NOMO-1 treated with DMSO at 0.1 percent for 48 hours (cell line): ENCODE measurements at regions not wholly inside any gene's neighbourhood (a gene's known extent, or its start where the extent isn't known, plus 50 kb on each side); places are given as distances from the start of the nearest gene placed in this dataset.
A peak's percentile ranks its signal among the peaks of the same experiment; 100 is the strongest.
"Not testable (repeated sequence)": the region's sequence is repeated elsewhere in the genome, so short reads cannot be mapped to it uniquely, and the experiment has no call there.

Experiments
- DNase-seq: peaks from one replicate; lab custom pipeline; 2025; ENCODE audit not compliant: unreplicated experiment; lab: John Stamatoyannopoulos, UW

DNA sequence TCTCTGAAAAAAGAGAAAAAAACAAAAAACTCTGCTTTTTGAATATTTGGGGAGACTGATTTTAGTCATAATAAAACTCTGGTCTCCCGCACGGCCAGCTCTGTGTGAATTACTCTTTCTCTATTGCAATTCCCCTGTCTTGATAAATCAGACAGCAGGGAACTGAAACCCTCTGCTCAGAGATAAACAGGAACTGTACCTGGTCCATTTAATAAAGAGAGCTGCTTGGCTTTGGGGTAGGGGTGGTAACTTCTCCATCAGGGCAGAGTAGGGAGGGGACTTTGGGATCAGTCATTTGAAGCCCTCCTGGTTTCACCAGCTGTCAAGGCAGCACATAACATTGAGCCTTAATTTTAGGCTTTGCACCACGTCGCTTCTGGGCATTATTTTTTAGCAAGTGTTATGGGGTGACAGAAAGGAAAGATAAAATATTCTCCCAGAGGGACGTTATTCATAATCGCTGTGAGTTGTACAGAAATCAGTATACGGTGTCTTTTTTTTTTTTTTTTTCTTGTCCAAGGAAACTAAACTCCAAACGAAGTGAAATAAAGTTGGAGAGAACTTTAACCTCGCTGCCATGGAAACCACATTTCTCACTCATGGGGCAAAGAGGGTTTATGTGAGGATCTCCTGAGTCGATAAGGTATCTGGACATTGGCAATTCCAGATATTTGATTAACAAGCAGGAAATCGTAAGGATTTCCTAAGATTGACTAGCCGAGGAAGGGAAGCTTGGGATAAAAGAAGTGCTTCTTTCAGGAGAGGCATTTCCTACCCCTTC, 99.0 kb upstream of the MRI1 start:
- peak; percentile 74 for DNase-seq

DNA sequence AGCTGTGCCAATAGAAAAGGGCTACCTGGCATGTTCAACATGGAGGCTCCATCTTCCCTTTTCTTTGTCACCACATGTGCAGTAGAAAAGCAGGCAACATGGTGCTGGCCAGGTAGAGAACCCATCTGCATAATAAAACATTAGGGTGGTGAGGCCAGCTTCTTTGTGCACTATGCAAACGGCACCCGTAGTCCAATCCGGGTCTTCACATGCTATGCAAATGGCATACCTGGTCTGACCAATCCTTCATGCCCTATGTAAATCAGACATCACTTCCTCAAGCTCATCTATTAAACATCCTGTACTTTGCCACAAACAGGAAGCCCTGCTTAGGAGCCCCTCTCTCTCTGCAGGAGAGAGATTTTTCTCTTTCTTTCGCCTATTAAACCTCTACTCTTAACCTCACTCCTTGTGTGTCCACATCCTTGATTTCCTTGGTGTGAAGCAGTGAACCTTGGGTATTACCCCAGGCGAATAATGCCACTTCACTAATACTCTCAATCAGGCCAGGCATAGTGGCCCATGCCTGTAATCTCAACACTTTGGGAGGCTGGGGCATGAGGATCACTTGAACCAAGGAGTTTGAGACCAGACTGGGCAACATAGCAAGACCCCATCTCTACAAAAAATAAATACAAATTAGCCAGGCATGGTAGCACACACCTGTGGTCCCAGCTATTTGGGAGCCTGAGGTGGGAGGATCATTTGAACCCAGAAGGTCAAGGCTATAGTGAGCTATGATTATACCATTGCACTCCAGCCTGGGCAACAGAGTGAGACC, 111.3 kb upstream of the MRI1 start:
- peak; percentile 37 for DNase-seq

DNA sequence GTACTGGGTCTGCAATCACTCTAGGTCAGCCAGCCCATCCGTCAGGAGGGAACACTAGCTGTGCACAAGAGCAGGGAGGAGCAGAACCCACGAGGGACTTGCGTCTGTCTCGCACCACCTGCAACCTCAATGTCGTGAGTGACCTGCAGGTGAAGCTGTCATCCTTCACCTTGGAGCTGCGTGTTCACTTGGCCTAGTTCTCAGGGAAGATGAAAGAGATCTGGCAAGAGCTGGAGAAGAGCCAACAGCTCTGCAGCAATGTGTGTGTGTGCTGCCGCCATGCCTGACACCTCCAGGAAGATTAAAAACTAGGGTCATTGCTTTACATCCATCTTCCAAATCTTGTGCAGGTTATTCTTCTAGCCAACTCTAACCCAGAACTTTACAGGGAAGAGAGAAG, 117.6 kb upstream of the MRI1 start:
- DNase-seq, result no peak

DNA sequence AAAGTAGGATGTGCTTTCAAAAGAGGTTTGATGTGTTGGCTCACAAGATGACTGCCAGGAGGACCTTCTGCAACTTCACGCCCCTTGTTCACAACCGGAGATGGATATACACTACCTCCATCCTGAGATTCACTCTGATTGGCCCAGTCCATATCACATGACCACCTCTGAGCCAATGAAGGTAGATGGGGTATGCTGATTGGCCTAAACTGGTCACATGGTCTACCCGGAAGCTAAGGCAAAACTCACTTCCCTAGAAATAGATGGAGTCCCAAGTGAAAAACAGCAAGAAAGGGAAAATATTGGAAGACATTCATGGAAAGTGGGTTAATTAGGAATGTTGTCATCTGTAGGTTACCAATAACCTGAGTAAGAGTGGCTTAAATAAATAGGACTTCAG, 119.7 kb upstream of the MRI1 start:
- no peak for DNase-seq

DNA sequence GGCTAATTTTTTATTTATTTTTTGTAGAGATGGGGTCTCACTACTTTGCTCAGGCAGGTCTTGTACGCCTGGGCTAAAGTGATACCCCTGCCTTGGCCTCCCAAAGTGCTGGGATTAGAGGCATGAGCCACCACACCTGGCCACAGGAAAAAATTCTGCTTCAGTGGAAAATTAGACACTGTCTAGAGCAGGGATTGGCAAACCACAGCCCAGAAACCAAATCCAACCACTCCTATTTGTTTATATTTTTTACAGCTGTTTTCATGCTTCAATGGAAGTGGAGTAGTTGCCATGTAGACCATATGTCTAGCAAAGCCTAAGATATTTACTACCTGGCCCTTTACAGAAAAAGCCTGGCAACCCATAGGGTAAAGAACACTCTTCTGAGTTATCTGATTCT, 123.7 kb upstream of the MRI1 start:
- DNase-seq, result no peak

DNA sequence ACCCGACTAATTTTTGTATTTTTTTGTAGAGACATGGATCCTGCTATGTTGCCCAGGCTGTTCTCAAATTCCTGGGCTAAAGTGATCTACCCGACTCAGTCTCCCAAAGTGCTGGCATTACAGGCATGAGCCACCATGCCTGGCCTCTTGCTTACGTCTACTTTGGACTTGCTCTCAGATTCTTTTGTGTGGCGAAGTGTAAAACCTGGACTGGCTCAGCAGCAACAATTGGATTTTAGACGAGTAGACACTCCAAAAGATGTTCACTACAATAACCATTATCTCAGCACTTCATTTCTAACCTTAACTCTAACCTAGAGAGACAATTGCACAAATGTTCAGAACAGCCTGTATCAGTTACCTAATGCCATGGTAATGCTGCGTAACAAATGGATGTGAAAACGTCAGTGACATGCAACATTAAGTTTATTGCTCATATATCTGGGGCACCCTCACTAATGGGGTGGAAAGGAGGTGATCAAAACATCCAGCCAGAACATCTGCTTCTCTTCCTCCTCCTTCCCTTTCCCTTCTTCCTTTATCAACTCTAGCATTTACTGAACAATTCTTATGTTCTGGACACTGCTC, 124.9 kb upstream of the MRI1 start:
- no peak for DNase-seq

DNA sequence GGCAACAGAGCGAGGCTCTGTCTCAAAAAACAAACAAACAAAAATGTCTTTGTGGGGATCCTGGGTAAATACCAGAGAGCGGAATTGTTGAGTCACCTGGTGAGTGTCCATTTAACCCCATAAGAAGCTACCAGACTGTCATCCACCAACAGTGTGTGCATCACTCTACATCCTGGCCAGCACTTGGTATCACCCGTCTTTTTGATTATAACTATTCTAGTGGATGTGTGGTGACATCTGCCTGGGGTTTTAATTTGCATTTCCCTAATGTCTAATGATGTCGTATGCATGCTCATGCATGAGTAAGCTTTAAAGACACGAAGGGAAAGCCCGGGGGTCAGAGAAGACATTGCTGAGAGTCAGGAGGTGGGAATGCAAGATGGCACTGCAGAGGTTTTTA, 126.7 kb upstream of the MRI1 start:
- DNase-seq, result no peak

DNA sequence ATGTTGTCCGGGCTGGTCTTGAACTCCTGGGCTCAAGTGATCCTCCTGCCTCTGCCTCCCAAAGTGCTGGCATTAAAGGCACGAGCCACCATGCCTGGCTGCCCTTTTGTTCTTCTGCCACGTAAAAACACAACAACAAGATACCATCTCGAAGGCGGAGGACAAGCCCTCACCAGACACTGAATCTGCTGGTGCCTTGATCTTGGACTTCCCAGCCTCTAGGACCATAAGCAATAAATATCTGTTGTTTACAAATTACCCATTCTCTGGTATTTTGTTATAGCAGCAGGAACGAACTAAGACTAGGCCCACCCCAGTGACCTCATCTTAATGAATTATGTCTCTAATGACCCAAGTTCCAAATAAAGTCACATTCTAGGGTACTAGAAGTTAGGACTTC, 128.4 kb upstream of the CACNA1A start:
- DNase-seq, result no peak

DNA sequence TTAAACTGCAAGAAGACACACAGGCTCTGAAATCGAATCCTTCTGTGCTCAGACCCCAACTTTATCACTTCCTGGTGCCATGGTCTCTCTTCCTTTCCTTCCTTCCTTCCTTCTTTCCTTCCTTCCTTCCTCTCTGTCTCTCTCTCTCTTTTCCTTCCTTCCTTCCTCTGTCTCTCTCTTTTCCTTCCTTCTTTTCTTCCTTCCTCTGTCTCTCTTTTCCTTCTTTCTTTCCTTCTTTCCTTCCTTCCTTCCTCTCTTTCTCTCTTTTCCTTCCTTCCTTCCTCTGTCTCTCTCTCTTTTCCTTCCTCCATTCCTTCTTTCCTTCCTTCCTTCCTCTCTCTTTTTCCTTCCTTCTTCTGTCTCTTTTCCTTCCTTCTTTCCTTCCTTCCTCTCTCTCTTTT, 127.2 kb upstream of the CACNA1A start:
- no peak for DNase-seq

DNA sequence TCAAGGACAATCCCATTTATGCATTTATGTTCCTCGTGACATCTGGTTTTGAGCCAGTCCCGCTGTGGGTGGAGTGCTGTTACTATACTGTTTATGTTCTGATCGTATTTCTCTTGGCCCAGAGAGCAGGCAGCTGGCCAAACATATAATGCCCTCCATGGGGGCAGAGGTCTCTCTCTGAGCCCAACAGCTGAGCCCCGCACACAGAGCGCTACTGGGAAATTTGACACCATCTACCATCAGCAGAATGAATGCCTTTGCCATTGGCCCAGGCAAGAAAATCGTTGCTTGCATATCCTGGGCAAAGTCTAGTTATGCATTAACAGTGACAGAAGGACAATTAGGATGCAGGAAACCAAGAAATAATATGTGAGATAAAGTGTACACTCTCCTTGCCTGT, 126.8 kb upstream of the CACNA1A start:
- no peak for DNase-seq

DNA sequence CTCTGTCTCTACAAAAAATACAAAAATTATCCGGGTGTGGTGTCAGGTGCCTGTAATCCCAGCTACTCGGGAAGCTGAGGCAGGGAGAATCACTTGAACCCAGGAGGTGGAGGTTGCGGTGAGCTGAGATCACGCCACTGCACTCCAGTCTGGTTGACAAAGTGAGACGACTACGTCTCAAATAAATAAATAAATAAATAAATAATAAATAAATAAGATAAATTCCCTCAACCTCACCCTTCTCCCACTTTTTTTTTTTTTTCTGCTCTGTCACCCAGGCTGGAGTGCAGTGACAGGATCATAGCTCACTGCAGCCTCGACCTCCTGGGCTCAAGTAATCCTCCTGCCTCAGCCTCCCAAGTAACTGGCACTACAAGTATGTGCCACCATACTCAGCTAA, 125.9 kb upstream of the CACNA1A start:
- not testable (repeated sequence) for DNase-seq

DNA sequence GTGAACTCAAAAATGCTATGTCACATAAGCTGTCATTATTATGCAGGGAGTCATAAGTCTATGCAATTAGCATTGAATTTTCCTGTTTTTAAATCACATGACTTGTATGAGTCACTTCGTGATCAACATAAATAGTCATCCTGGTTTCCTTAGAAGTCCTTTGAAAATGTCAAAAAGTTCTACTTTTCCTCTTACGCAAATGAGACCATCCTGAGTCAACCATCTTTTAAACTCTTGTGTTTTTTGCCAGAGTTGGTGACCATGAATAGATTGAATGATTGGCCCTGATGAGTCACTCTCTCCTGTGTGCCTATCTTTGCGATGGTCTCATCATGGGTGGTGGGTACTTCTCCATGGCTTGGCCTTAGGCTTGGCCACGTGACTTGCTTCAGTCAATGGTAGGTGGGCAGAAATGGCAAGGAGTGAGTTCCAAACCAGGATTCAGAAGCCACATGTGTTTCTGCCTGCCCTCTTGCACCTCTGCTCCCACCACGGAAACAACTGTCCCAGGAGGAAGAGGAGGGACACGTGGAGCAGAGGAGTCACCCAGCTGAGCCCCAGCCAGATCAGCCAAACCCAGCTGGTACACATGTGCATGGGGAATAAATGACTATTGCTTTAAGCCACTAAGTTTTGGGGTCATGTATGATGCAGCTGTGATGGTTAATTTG, 123.5 kb upstream of the CACNA1A start:
- DNase-seq, result no peak

DNA sequence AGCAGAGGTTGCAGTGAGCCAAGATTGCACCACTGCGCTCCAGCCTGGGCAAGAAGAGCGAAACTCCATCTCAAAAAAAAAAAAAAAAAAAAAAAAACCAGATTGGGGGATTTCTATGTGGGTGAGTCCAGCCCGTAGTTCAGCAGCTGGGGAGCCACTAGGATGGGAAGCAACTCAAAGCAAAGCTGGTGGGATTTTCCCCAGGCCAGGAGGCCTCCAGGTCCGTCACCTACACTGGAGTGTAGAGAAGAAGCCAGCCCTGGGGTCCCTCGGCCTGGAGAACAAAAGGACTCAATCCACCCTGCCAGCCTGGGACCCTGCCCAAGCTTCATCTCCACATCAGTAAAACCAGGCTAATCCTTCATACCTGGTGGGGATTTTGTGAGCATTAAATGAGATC, 121.3 kb upstream of the CACNA1A start:
- no peak for DNase-seq

DNA sequence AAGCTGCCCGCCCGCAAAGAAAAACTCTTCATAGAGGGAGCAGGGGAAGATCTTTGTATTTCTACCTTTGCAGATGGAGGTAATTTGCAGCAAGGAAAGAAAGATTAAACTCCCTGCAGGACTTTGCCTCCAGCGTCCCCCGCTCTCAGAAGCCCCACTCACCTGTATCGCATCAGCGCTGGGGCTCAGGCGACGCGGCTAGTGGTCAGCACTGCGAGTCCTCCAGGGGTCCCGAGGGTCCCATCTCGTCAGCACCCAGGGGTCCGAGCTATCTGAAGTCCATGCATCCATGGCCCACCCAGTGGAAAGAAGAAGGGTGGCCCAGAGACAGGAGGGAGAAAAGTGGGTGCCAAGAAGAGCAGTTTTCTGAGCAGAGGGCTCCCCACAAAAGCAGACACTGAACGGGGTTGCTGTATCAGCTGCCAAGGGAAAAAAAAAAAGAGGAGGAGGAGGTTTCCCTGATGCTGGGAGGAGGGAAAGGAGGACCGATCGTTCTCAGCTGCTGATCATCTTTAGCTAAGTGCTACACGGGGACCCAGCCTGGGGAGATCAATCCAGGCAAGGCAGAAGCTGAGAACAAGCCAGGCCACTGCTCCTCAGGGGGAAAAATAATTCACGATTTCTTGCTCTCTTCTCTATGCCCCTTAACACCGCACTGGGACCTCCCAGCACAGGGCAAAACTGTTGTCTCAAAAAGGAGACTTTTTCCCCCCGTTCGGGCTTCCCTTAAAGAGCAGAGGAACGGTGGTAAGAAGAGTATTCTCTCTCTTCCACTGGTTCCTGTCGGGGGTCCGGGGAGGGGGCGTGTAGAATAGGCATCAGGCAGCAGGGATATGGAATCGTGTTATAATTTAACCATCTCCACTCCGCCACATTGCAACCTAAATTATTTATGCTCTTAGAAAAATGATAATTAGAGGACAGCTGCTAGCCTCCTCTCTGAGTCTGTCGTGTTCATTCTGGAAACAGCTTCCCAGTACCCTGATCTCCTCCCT, 117.7 kb upstream of the CACNA1A start:
- DNase-seq, result no peak

DNA sequence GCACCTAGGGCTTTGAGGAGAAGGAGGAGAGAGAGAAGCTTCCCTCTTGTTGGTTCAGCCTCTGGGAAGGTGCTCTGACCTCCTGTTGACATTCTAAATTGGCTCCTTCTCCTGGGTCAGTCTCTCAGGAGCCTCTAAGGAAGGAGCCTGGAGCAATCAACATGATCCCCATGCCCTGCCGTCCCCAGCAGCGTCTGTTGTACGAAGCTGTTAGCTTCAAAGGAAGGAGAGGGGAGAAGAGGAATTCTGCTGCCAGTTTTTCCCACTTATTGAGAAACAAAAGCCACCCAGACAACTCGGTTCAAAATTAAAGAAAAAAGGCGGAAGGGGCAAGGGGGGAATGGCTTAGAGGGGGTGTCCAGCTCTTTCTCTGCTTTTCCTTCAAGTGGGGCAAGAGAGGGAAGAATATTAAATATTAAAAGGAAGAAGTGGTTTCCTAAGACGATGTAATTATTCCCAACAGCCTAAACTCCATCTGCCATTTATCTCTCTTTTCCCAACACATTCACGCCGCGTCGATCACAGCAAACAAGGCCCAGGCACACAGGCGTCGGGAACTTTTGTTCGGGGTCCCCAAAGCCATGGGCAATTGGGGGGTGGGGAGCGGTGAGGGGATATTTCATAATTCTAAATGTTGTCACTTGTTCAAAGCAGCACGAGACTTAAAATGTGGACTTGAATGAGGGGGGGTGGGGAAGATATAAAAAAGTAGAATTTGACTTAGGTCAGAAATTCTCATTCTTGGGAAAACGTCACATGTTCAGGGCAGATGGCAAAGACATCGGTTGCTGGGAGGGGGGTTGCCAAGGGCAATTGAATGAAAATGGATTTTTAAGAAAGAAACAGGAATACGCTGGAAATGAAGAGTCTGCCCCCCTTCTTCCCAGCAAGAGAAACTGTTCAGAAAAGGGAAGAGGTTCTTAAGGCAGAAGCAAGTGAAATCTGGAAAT, 116.8 kb upstream of the CACNA1A start:
- no peak for DNase-seq

DNA sequence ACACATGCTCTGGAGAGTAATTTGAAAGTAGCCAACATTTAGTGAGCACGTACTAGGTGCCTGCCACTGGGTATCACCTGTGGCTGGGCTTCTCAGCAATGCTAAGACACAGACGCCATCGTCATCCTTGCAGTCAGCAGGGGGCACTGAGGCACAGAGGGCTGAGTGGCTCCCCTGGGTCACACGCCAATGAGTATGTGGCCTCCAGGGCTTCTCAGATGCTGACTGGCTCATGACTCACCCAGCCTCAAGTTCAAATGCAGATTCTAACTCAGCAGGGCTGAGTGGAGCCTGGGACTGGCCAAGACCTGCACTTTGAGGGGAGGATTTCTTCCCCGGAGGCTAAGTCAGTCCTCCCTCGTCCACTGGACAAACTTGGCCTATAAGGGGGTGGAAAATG, 115.1 kb upstream of the CACNA1A start:
- no peak for DNase-seq

DNA sequence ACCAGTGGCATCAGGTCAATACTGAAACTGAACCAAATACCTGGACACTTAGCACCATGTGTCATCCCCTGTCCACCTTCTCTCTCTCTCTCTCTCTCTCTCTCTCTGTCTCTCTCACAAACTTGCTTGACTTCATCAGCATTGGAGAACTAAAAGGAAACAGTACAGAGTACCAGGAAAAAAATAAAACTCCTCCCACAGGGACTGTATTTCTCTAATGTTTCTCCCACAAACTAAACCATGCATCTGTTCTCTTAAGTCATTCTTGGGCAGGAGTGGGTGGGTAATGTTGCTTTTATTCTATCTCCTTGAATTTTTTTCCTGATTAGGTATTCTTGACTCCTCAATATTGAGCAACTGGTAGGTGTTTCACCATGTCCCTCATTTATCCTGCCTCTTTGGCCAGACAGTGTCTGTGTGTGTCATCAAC, 112.9 kb upstream of the CACNA1A start:
- no peak for DNase-seq

DNA sequence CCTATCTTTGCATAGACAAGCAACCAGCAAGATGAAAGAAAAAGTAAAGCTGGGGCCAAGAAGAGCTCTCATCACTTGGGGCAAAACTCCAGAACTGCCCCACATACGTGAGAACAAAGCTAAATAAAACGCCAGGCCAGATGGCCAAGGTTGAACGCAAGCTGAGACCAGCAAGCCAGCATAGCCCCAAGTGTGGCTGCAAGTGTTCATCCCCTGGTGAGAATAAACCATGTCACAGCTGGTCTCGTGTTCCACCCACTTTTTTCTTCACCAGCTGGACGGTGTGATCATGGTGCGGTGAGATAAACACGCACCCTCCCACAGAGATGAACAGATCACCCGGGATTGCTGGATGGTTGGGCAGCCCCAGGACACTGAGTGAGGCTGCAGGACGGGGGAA, 109.6 kb upstream of the CACNA1A start:
- no peak for DNase-seq

DNA sequence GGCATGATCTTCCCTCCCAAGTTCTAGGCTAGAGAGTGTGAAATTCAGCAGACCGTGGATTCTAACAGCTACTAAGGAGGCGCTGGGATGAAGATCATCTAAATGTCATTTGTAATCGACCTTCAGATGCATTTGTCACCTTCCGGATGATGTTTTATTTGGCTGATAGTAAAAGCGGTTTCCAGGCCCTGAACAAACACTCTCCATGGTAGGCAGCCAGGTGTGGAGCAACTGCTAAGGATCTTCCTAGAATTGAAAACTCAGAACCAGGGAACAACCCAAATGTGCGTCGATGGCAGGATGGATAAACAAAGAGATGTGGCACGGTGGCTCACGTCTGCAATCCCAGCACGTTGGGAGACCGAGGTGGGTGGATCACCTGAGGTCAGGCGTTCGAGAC, 107.2 kb upstream of the CACNA1A start:
- DNase-seq, result no peak
